SK-N-SH (cell line): ENCODE measurements at regions not wholly inside any gene's neighbourhood (a gene's known extent, or its start where the extent isn't known, plus 50 kb on each side); places are given as distances from the start of the nearest gene placed in this dataset.

ENCODE experiments used
- CTCF ChIA-PET: fragments of 300-600, 350-600 bp; formaldehyde crosslinking; extraction: SDS; loops from one replicate; lab custom pipeline; 2021; lab: Yijun Ruan, JAX
- POLR2A ChIA-PET: fragments of 350-600 bp; sonication (Branson Sonifier 250); formaldehyde crosslinking; extraction: SDS; loops from one replicate; lab custom pipeline; 2020; ENCODE audit warnings: antibody characterized with exemption, inconsistent platforms; lab: Yijun Ruan, JAX
- DNase-seq: peaks from one replicate; pipeline ENCODE4 v3.0.0; 2012
- H2AFZ ChIP-seq: fragments of 200-600 bp; sonication (generic); 2 replicates; pipeline ENCODE4 v1.8.1; 2016; ENCODE audit warnings: antibody characterized with exemption, mild to moderate bottlenecking, low read depth
- H3F3A ChIP-seq: fragments of 200-600 bp; sonication (generic); replicated peaks from 2 replicates; pipeline ENCODE3; 2016; ENCODE audit warnings: antibody characterized with exemption, mild to moderate bottlenecking; ENCODE audit not compliant: insufficient read depth
- H3K27ac ChIP-seq, 2 experiments: fragments of 200-500 bp in 1 of 2; fragments of 200-600 bp in 1 of 2; sonication (Bioruptor generic) in 1 of 2; sonication (generic), shearing (Covaris generic) in 1 of 2; 2 replicates each; pipeline versions ENCODE4 v1.5.1 to v1.6.1; 2014 to 2016; ENCODE audit warnings: low read depth in 2 of 2, inconsistent platforms in 1 of 2, low read length in 1 of 2, mild to moderate bottlenecking in 1 of 2, mixed read lengths in 1 of 2
- H3K27me3 ChIP-seq: fragments of 200-600 bp; sonication (generic), shearing (Covaris generic); 2 replicates; pipeline ENCODE4 v1.6.1; 2016; ENCODE audit warnings: mixed run types; ENCODE audit not compliant: insufficient read depth
- H3K36me3 ChIP-seq, 2 experiments: fragments of 200-500 bp in 1 of 2; fragments of 200-600 bp in 1 of 2; sonication (Bioruptor generic) in 1 of 2; sonication (generic) in 1 of 2; replicated peaks in 1 of 2; 2 replicates each; pipeline versions ENCODE3 to v1.5.1; 2014 to 2016; ENCODE audit warnings: low read length in 1 of 2, mild to moderate bottlenecking in 1 of 2; ENCODE audit not compliant: insufficient read depth in 2 of 2, control insufficient read depth in 1 of 2
- H3K4me1 ChIP-seq, 2 experiments: fragments of 200-500 bp in 1 of 2; fragments of 200-600 bp in 1 of 2; sonication (Bioruptor generic) in 1 of 2; sonication (generic), shearing (Covaris generic) in 1 of 2; 2 replicates each; pipeline versions ENCODE4 v1.5.1 to v1.6.1; 2014 to 2016; ENCODE audit warnings: low read depth in 1 of 2, low read length in 1 of 2, mixed run types in 1 of 2; ENCODE audit not compliant: insufficient read depth in 2 of 2, control insufficient read depth in 1 of 2
- H3K4me2 ChIP-seq: fragments of 200-600 bp; sonication (generic), shearing (Covaris generic); 2 replicates; pipeline ENCODE4 v1.6.1; 2017; ENCODE audit warnings: mixed run types
- H3K4me3 ChIP-seq, 2 experiments: fragments of 200-500 bp in 1 of 2; fragments of 200-600 bp in 1 of 2; sonication (Bioruptor generic) in 1 of 2; sonication (generic), shearing (Covaris generic) in 1 of 2; 2 replicates each; pipeline versions ENCODE4 v1.5.1 to v1.8.1; 2014 to 2016; ENCODE audit warnings: low read depth in 2 of 2, inconsistent platforms in 1 of 2, low read length in 1 of 2, mild to moderate bottlenecking in 1 of 2, mixed read lengths in 1 of 2, moderate library complexity in 1 of 2
- H3K79me2 ChIP-seq: fragments of 200-600 bp; sonication (generic); 2 replicates; pipeline ENCODE4 v1.8.1; 2017; ENCODE audit warnings: mild to moderate bottlenecking; ENCODE audit not compliant: insufficient read depth
- H3K9ac ChIP-seq: fragments of 200-600 bp; sonication (generic); 2 replicates; pipeline ENCODE4 v1.6.1; 2017; ENCODE audit warnings: mixed run types
- H3K9me2 ChIP-seq: fragments of 200-600 bp; sonication (generic); 2 replicates; pipeline ENCODE4 v1.6.1; 2017; ENCODE audit warnings: mixed run types
- H3K9me3 ChIP-seq: fragments of 200-600 bp; sonication (generic); 2 replicates; pipeline ENCODE4 v1.6.1; 2017; ENCODE audit warnings: mixed run types, mild to moderate bottlenecking, moderate library complexity
- H4K20me1 ChIP-seq: fragments of 200-600 bp; sonication (generic); 2 replicates; pipeline ENCODE4 v1.6.1; 2017; ENCODE audit warnings: mild to moderate bottlenecking, mixed run types; ENCODE audit not compliant: insufficient read depth
- ELF1 ChIP-seq: IDR thresholded peaks from 2 replicates; pipeline ENCODE4 v1.4.0; 2012
- EP300 ChIP-seq, 2 experiments: IDR thresholded peaks; 2 replicates each; pipeline versions ENCODE4 v1.4.0 to v1.6.1; 2012; ENCODE audit warnings: borderline replicate concordance in 1 of 2, low read depth in 1 of 2, low read length in 1 of 2
- FOSL2 ChIP-seq: IDR thresholded peaks from 2 replicates; pipeline ENCODE4 v1.4.0; 2012; ENCODE audit warnings: low read depth, mild to moderate bottlenecking, moderate library complexity, borderline replicate concordance
- FOXM1 ChIP-seq: IDR thresholded peaks from 2 replicates; pipeline ENCODE4 v1.4.0; 2012; ENCODE audit warnings: low read depth, mild to moderate bottlenecking
- GABPA ChIP-seq: IDR thresholded peaks from 2 replicates; pipeline ENCODE4 v1.4.0; 2012; ENCODE audit warnings: low read depth, mild to moderate bottlenecking
- JUND ChIP-seq: IDR thresholded peaks from 2 replicates; pipeline ENCODE4 v1.4.0; 2012
- MAX ChIP-seq: IDR thresholded peaks from 2 replicates; pipeline ENCODE4 v1.4.0; 2012; ENCODE audit warnings: low read depth
- MEF2A ChIP-seq: IDR thresholded peaks from 2 replicates; pipeline ENCODE4 v1.4.0; 2012; ENCODE audit warnings: low read depth, borderline replicate concordance
- MXI1 ChIP-seq: IDR thresholded peaks from 2 replicates; pipeline ENCODE4 v1.6.1; 2012; ENCODE audit warnings: mild to moderate bottlenecking, low read depth, low read length, improper control_type of control experiment
- NFIC ChIP-seq: IDR thresholded peaks from 2 replicates; pipeline ENCODE4 v1.4.0; 2012; ENCODE audit warnings: borderline replicate concordance
- NRF1 ChIP-seq: IDR thresholded peaks from 2 replicates; pipeline ENCODE4 v1.6.1; 2012; ENCODE audit warnings: low read depth, mild to moderate bottlenecking, low read length
- PBX3 ChIP-seq: IDR thresholded peaks from 2 replicates; pipeline ENCODE4; 2012
- POLR2AphosphoS5 ChIP-seq: IDR thresholded peaks from 2 replicates; pipeline ENCODE4 v1.6.1; 2012; ENCODE audit warnings: low read depth, low read length
- RFX5 ChIP-seq: IDR thresholded peaks from 2 replicates; pipeline ENCODE4 v1.6.1; 2012; ENCODE audit warnings: mild to moderate bottlenecking, improper control_type of control experiment, low read length
- RXRA ChIP-seq: IDR thresholded peaks from 2 replicates; pipeline ENCODE4 v1.4.0; 2012; ENCODE audit warnings: low read depth, mild to moderate bottlenecking, borderline replicate concordance
- SIN3A ChIP-seq: IDR thresholded peaks from 2 replicates; pipeline ENCODE4 v1.6.1; 2012; ENCODE audit warnings: low read depth, mild to moderate bottlenecking, low read length, moderate library complexity, borderline replicate concordance
- TAF1 ChIP-seq: IDR thresholded peaks from 2 replicates; pipeline ENCODE4 v1.6.1; 2012; ENCODE audit warnings: low read depth, mild to moderate bottlenecking, low read length, moderate library complexity, borderline replicate concordance
- TEAD4 ChIP-seq: IDR thresholded peaks from 2 replicates; pipeline ENCODE4 v1.4.0; 2012; ENCODE audit warnings: mild to moderate bottlenecking, borderline replicate concordance; ENCODE audit not compliant: insufficient read depth
- USF1 ChIP-seq: IDR thresholded peaks from 2 replicates; pipeline ENCODE4 v1.4.0; 2012; ENCODE audit warnings: low read depth, borderline replicate concordance
- WGBS: methylation state at CpG from one replicate; pipeline ENCODE4 v1.1.6; 2017; ENCODE audit warnings: low lambda C conversion rate; 5-methylcytosine and 5-hydroxymethylcytosine counted together

- TF ChIP-seq MAX (peak; percentile 87), SIN3A (peak; percentile 86), RFX5 (no peak), USF1 (peak; percentile 23; the same call in 1 of the 2 replicates), ELF1 (0 out of 2 replicates have a peak, but pooled peaks have one; percentile 4), POLR2AphosphoS5 (peak; percentile 79; the same call in 1 of the 2 replicates), TAF1 (no peak), TEAD4 (peak; percentile 97), RXRA (peak; percentile 67; the same call in 1 of the 2 replicates)
These were observed 227.9 kb upstream of the ANKRD50 start (continued) for GRCh38 chr4:124940387-124940786.

- no peak for DNase-seq
- Histone ChIP-seq H3K4me3 (no peak overlapping the region), H2AFZ (peak overlapping the region; percentile 59; the same call in 1 of the 2 replicates), H3K4me1 (peaks cover 5 to 36% of the 10 kb centered on the region in 2 experiments; a peak in 3 of 4 replicates), H3K9ac (peak overlapping the region; percentile 31; the same call in 1 of the 2 replicates), H4K20me1 (no peaks in the 10 kb centered on the region), H3K27ac (peak overlapping the region; percentile 50 to 98; a peak in 3 of 4 replicates), H3K9me3 (no peaks in the 10 kb centered on the region), H3K79me2 (no peaks in the 10 kb centered on the region), H3K27me3 (no peaks in the 10 kb centered on the region), H3K4me2 (no peak overlapping the region), H3F3A (peaks cover 44% of the 10 kb centered on the region), H3K9me2 (no peaks in the 10 kb centered on the region), H3K36me3 (no peaks in the 10 kb centered on the region)
- ChIA-PET POLR2A (no interaction called here), CTCF (no interaction called here)
- 73% methylated on average over 1 of the region's 1 CpG for WGBS
- 0 out of 2 replicates have a peak, but pooled peaks have one; percentile 11 for TF ChIP-seq ELF1
- TF ChIP-seq PBX3, result no peak
These were observed 227.4 kb upstream of the ANKRD50 start for GRCh38 chr4:124939908-124940307.

- WGBS, result 97% methylated on average over 1 of the region's 1 CpG
- Histone ChIP-seq H4K20me1 (no peaks in the 10 kb centered on the region), H3K4me1 (peaks cover 5 to 36% of the 10 kb centered on the region in 2 experiments; a peak in 3 of 4 replicates), H3K4me3 (no peak overlapping the region), H3K9me2 (no peaks in the 10 kb centered on the region), H2AFZ (peak overlapping the region; percentile 59; the same call in 1 of the 2 replicates), H3F3A (peaks cover 36% of the 10 kb centered on the region), H3K4me2 (no peak overlapping the region), H3K9me3 (no peaks in the 10 kb centered on the region), H3K36me3 (no peaks in the 10 kb centered on the region), H3K9ac (no peak overlapping the region), H3K27me3 (no peaks in the 10 kb centered on the region), H3K27ac (peak overlapping the region in 1 of 2 experiments; percentile 98; a peak in 2 of 4 replicates), H3K79me2 (no peaks in the 10 kb centered on the region)
- CTCF ChIA-PET, result interaction anchor here (1.6 kb wide), 1 partner anchor 15 kb away, joined by 4 read pairs; no protein-coding TSS in a partner anchor
- POLR2A ChIA-PET, result no interaction called here
- DNase-seq, result no peak
- TF ChIP-seq NRF1 (no peak), ELF1 (no peak), EP300 (IDR thresholded peaks at IDR 0.05; ENCODE audit: borderline replicate concordance in 1 of 2, low read depth in 1 of 2, low read length in 1 of 2) (no peak), USF1 (no peak), FOSL2 (no peak), NFIC (no peak), GABPA (no peak), FOXM1 (no peak), POLR2AphosphoS5 (no peak), MEF2A (no peak), MAX (no peak), MXI1 (no peak), JUND (no peak)
These were observed 226.3 kb upstream of the ANKRD50 start for GRCh38 chr4:124938836-124939235.
